WERI-Rb-1 (cell line): ENCODE measurements at regions not wholly inside any gene's neighbourhood (a gene's known extent, or its start where the extent isn't known, plus 50 kb on each side); places are given as distances from the start of the nearest gene placed in this dataset.

Experiments used
- DNase-seq: peaks from one replicate; pipeline ENCODE4 v3.0.0-alpha.2; 2020
- H3K27ac ChIP-seq: fragments of 250-450 bp; sonication (Bioruptor Pico); 2 replicates; pipeline ENCODE4 v1.5.1; 2020; ENCODE audit warnings: mild to moderate bottlenecking, moderate library complexity
- H3K27me3 ChIP-seq: fragments of 250-450 bp; sonication (Bioruptor Pico); 2 replicates; pipeline ENCODE4 v1.5.1; 2021; ENCODE audit warnings: mild to moderate bottlenecking, low read depth, moderate library complexity; ENCODE audit not compliant: insufficient read depth, severe bottlenecking
- H3K36me3 ChIP-seq: fragments of 250-450 bp; sonication (Bioruptor Pico); 2 replicates; pipeline ENCODE4 v1.5.1; 2020; ENCODE audit warnings: mild to moderate bottlenecking, moderate library complexity
- H3K4me3 ChIP-seq: 2 replicates; pipeline ENCODE4 v1.5.1; 2011; ENCODE audit warnings: low read depth, mild to moderate bottlenecking, control low read depth, low read length
- H3K9me3 ChIP-seq: fragments of 250-450 bp; sonication (Bioruptor Pico); 2 replicates; pipeline ENCODE4 v1.5.1; 2021; ENCODE audit warnings: mild to moderate bottlenecking, moderate library complexity; ENCODE audit not compliant: severe bottlenecking
- CTCF ChIP-seq: IDR thresholded peaks from 2 replicates; pipeline ENCODE4 v1.5.1; 2011; ENCODE audit warnings: low read depth, mild to moderate bottlenecking, control low read depth, inconsistent platforms, low read length

GRCh38 chr1:164967300-164967699 lies 389.2 kb downstream of the LMX1A start:
- TF ChIP-seq CTCF = no peak
- no peaks in the 10 kb centered on the region for H3K36me3 ChIP-seq
- no peak for DNase-seq
- H3K27ac ChIP-seq = no peak overlapping the region
- no peak overlapping the region for H3K4me3 ChIP-seq
- no peaks in the 10 kb centered on the region for H3K27me3 ChIP-seq
- H3K9me3 ChIP-seq = no peaks in the 10 kb centered on the region

- H3K4me3 ChIP-seq = no peak overlapping the region
Observed at GRCh38 chr1:164961715-164962114, 394.8 kb downstream of the LMX1A start.

GRCh38 chr1:164958982-164959768 lies 397.3 kb downstream of the LMX1A start:
- H3K36me3 ChIP-seq = no peaks in the 10 kb centered on the region
- H3K27me3 ChIP-seq = no peaks in the 10 kb centered on the region
- no peak overlapping the region for H3K4me3 ChIP-seq
- no peaks in the 10 kb centered on the region for H3K9me3 ChIP-seq
- no peak overlapping the region for H3K27ac ChIP-seq
- no peak for TF ChIP-seq CTCF
- DNase-seq = no peak

More at GRCh38 chr1:164961715-164962114, 394.8 kb downstream of the LMX1A start:
- TF ChIP-seq CTCF = no peak
- Histone ChIP-seq H3K27ac (no peak overlapping the region), H3K27me3 (no peaks in the 10 kb centered on the region), H3K36me3 (no peaks in the 10 kb centered on the region), H3K9me3 (no peaks in the 10 kb centered on the region)
- no peak for DNase-seq

- Histone ChIP-seq H3K27ac (no peak overlapping the region), H3K9me3 (peaks cover 2% of the 10 kb centered on the region), H3K27me3 (no peaks in the 10 kb centered on the region), H3K4me3 (no peak overlapping the region), H3K36me3 (no peaks in the 10 kb centered on the region)
- no peak for TF ChIP-seq CTCF
- DNase-seq = no peak
Observed at GRCh38 chr1:164953815-164954214, 394.8 kb downstream of the PBX1 start.

- H3K36me3 ChIP-seq = no peaks in the 10 kb centered on the region
- peak; percentile 47; the same call in 1 of the 2 replicates for TF ChIP-seq CTCF
- no peak for DNase-seq
- H3K4me3 ChIP-seq = no peak overlapping the region
- no peak overlapping the region for H3K27ac ChIP-seq
- H3K9me3 ChIP-seq = peaks cover 3% of the 10 kb centered on the region
- H3K27me3 ChIP-seq = no peaks in the 10 kb centered on the region
Observed at GRCh38 chr1:164953098-164953497, 394.1 kb downstream of the PBX1 start.

- no peak for DNase-seq
- no peak overlapping the region for H3K27ac ChIP-seq
- no peaks in the 10 kb centered on the region for H3K36me3 ChIP-seq
- H3K9me3 ChIP-seq = peaks cover 5% of the 10 kb centered on the region
- no peaks in the 10 kb centered on the region for H3K27me3 ChIP-seq
- no peak for TF ChIP-seq CTCF
- H3K4me3 ChIP-seq = no peak overlapping the region
Observed at GRCh38 chr1:164951508-164951907, 392.5 kb downstream of the PBX1 start.
